HG03108 (cell line): ENCODE measurements at regions not wholly inside any gene's neighbourhood (a gene's known extent, or its start where the extent isn't known, plus 50 kb on each side); places are given as distances from the start of the nearest gene placed in this dataset.

Experiments used
- ATAC-seq: cut with Tn5 transposase; IDR thresholded peaks from one replicate; pipeline ENCODE4 v1.9.1; 2021; ENCODE audit warnings: moderate library complexity; ENCODE audit not compliant: unreplicated experiment

DNA sequence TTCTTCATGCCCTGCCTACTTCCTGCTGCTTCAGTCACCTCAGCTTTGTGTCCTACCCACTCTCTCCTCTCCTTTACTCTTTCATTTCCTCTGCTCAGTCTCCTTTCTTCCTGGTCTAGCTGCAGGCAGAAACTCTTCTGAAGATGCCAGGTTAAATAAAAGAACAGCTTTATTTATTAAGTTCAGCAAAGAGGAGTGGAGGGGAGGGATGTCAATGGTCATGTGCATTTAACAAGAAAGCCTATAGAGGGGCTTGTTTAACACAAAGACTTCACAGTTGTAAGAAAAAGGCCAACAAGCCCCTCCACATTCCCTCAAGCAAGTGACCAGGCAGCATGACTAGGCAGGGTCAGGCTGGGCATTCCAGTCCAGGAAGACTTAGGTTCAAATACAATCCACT lies 609.2 kb downstream of the INSC start:
- ATAC-seq = no peak

- ATAC-seq = no peak
These were observed 609.9 kb downstream of the INSC start for GRCh38 chr11:15724601-15725000.

DNA sequence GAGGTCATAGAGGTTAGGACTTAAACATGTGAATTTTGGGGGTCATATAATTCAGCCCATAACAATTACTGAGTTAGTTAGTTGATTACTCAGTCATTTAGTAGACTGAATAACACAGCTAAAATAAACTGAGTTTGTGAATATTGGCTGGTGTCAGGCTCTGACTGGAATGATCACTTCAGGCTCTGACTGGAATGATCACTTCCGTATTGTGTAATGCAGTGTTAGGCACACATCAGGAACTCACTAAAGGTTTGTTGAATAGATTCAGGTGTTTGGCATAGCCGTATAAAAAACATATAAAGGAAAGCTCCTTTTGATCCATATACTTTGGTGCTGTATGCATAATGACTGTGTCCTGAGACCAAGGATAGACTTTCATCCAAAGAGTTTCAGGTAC lies 610.5 kb downstream of the INSC start:
- ATAC-seq = no peak

DNA sequence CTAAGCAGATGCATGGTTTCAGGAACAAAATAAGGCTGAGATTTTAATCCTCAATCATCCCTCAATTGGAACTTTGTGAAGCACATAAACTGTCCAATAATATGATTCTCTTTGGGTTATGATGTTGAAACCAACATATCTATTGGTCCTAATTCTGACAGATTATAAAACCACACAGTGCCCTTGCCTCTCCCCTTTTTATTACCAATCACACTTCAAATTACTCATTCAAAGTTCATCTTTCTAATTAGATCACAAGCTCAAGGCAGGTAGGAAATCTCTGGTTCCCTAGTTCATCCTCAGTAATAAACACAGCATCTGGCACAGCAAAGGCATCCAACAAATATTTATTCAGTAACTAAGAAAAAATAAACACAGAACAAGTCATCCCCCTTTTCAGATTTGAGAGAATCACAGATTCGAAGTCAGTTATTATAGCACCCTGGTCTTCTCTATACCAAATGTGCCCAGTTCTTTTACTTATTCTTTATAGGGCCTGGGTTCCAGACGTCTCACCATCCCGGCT lies 611.6 kb downstream of the INSC start:
- no peak for ATAC-seq

GRCh38 chr11:15726893-15727519 lies 612.3 kb downstream of the INSC start:
- no peak for ATAC-seq

- no peak for ATAC-seq
These were observed 612.8 kb downstream of the INSC start for GRCh38 chr11:15727520-15727914.

DNA sequence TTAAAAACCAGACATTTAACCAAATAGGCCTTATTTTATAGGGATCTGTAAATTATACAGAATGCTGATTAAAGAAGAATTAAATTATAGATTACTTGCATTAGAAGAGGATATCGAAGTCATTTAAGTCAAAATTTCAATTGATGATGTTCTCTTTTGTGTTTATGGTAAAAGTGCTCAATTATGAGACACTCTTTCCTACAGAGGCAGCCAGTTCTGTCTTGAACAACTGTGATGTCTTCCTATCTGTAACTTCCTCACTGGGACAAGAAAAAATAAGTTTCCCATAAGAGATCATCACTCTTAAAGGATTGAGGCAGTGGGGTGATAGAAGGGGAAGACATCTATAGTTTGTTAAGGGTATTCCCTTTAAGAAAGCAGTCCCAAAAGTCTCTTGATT lies 613.5 kb downstream of the INSC start:
- no peak for ATAC-seq

- no peak for ATAC-seq
These were observed 615.7 kb downstream of the INSC start for GRCh38 chr11:15730263-15730994.

DNA sequence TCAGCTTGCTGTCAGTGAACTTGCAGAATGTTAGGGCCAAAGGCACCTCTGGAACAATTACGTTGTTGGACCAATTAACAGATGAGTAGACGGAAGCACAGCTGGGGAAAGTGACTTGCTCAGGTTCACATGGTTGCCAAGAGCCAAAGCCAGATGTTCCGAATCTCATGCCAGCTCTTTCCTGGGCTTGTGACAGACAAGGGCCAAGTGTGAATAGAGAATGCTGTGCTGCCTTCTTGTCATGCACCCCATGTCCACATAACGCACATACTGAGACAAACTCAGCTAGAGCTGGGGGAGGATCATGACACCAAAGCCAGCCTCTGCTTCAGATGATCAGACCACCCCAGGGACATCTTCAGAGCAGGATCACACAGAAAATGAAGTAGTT lies 616.3 kb downstream of the INSC start:
- no peak for ATAC-seq

- ATAC-seq = no peak
These were observed 620.6 kb downstream of the SOX6 start for GRCh38 chr11:15735706-15736105.

DNA sequence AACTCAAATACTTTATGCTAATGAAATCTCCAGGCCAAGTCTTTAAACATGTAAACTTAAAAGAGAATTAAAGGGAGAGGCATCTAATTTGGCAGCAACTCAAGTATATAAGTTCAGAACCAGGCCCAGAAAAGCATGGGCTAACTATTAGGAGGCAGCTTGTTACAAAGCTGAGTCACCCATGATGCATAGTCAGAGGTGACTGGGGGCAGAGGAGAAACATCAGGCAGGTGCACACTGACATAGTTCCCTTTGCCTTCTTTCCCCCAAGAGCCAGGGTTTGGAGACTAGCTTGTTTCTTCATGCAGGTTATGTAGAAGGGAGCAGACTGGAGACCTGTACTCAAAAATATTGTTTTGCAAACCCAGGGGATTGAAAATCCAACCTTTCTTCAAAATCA lies 619.0 kb downstream of the SOX6 start:
- no peak for ATAC-seq

DNA sequence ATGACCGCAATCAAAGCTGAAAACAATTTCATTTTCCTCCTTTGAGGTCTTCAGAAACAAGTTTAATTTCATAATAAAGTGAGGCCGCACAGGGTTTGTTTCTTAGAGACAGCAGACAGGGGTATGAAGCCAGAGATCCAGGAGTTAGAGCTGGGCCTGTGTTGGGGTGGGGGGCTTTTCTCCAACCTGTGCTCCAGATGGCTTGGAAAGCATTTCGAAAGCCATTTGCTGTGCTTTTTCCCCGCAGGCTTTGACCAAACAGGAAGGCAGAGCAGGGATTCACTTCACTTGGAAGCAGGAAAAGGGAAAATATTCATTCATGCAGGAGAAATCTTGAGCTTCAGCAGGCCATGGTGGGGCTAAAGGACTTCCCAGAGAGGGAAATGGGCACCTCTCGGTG lies 617.4 kb downstream of the SOX6 start:
- no peak for ATAC-seq

DNA sequence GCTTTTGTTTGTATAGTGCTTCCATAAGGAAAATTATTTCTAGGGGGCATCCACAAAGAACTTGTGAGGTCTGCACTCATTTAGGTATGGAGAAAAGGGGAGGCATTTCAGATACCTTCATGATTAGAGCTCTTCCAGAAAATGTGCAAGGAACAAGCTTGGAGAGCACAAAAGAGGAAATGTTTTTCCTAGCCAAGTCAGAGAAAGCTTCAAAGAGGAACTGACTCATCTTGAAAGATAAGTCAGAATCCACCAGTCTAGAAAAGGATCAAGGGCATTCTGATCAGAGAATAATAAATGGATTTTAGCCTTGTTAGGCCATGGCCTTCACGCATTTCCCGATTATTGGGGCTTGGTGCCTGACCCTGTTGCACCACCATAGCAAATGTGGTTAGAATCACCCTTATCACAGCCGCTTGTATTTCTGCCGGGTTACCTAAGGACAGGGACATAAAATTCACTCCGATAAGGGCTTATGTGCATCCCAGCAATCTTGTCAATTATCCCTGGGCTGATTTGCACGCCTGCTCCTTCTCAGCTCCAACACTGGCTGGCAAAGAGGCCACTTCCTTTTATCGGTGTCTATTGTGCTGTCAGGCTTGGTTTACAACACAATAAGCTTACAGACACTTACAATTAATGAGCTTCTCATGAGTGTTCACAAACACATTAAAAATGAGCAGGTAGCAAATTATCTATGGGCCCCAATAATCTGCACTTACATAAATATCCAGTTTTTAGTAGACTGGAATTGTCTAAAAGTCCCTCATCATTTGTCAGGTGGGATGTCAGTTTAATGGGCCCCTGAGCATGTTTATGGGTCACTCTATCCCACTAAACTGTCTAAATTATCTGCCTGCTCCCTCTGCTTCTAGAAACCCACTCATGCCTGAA lies 613.5 kb downstream of the SOX6 start:
- ATAC-seq = no peak

DNA sequence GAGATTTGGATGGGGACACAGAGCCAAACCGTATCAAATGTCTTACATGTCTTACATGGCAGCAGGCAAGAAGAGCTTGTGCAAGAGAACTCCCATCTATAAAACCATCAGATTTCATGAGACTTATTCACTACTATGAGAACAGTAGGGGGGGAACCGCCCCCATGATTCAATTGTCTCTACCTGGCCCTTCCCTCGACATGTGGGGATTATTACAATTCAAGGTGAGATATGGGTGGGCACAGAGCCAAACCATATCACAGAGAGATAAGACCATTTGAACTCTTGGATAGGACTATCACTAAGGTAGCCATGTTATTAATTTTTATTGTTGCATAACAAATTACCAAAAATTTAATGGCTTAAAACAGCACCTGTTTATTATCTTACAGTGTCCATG lies 611.7 kb downstream of the SOX6 start:
- ATAC-seq = no peak

DNA sequence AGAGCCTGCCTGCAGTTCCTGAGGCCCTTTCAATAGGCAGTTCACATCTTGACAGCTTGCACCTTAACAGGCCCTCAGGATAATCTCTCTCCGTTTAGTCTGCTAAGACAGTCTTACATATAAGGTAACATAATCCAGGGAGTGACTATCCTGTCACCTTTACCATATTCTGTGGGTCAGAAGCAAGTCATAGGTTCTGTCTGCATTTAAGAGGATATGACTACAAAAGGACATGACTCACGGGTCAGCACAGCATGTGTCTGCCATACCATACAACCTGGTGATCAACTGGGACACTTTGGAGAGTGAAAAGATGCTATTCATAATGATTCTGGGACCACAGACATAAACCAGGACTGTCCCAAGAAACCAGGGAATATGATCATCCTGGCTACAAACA lies 611.1 kb downstream of the SOX6 start:
- no peak for ATAC-seq

- ATAC-seq = no peak
These were observed 608.7 kb downstream of the SOX6 start for GRCh38 chr11:15747671-15748070.

DNA sequence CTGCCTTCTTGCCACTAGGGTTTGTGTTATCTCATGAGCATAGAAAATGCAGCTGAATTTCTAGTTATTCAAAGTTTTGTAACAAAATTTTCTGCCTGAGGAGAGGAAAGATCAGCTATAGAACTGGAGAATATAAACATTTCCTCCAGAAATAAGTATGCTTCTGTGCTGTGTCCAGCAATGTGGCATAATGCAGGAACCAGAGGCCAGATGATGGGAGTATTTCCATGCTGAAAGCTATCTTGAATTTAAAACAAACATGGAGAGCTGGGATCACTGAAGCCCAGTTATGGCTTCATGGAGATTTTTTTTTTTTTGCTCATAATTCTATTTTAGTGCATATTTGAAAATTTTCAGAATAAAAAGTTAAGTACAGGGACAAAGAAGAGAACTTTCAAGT lies 608.2 kb downstream of the SOX6 start:
- ATAC-seq = no peak

- ATAC-seq = no peak
These were observed 607.6 kb downstream of the SOX6 start for GRCh38 chr11:15748741-15749140.

DNA sequence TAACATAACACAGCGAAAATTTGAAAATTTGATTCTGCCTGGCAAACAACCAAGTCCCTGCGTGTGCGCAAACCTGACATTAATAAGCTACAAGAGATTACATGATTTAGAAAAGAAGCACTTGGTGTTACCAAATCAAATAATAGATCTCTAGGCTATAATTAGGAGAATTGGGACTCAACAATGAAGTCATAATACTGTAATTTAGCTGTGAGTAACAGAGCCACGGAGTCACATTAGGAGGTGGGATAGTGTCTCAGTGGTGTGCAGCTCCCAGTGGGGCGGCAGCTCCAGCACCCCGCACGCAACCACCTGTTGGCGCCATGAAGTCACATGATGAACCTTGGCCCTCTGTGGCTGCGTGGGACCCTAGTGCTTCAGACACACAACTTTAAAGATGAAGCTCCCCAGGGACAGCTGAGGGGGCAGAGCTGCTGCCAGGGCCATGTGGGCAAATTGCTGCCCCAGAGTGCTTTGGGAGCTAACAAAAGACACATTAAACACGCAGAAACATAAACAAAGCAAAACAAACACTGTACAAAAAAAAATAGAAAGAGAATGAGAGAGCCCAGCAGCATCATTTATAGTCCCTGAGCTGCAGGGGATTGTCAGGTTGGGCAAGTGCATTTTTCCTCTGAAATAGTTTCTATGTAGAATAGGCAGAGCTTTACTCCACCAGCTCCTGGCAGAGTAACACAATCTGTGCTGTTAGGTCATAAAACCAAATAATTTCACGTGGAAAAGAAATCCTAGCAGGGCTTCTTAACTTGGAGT lies 605.6 kb downstream of the SOX6 start:
- no peak for ATAC-seq

DNA sequence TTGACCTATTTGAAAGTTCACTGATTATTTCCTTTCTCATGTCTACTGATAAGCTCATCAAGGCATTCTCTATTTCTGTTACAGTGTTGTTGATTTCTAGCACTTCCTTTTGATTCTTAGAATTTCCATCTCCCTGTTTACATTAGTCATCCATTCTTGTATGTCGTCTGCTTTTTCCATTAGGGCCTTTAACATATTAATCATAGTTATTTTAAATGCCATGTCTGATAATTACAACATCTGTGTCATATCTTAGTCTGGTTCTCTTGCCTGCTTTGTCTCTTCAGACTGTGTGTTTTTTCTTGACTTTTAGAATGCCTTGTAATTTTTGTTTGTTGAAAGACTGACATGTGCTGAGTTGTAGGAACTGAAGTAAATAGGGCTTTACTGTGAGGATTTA lies 602.1 kb downstream of the SOX6 start:
- no peak for ATAC-seq
